ENCODE measurements at regions not wholly inside any gene's neighbourhood (a gene's known extent, or its start where the extent isn't known, plus 50 kb on each side); places are given as distances from the start of the nearest gene placed in this dataset.

DNA sequence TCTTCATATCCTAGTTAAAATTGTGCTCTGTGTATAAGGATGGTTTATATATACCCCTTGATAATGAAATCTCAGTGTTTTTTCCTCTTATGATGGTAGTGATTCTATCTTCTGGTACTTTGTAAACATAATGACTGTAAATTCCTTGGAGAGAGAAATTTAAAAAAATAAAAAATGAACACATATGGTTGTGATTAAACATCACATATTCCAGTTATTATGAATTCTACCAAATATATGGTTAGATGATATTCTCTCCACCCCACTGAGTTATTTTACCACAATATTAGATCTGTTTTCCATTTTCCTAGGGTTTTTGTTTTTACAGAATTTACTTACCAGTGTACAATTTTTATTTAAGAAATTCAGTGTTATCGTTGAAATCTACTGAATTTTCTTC is 481.9 kb upstream of the NOVA1 start:
- TF ChIP-seq CTCF (IDR thresholded peaks at IDR 0.05) (no peak), POLR2AphosphoS5 (IDR thresholded peaks at IDR 0.05; ENCODE audit: low read depth, low read length) (no peak), SIN3A (IDR thresholded peaks at IDR 0.05; ENCODE audit: borderline replicate concordance, insufficient read depth, low read depth, low read length) (no peak)
- TF ChIP-seq, protein P1, sequence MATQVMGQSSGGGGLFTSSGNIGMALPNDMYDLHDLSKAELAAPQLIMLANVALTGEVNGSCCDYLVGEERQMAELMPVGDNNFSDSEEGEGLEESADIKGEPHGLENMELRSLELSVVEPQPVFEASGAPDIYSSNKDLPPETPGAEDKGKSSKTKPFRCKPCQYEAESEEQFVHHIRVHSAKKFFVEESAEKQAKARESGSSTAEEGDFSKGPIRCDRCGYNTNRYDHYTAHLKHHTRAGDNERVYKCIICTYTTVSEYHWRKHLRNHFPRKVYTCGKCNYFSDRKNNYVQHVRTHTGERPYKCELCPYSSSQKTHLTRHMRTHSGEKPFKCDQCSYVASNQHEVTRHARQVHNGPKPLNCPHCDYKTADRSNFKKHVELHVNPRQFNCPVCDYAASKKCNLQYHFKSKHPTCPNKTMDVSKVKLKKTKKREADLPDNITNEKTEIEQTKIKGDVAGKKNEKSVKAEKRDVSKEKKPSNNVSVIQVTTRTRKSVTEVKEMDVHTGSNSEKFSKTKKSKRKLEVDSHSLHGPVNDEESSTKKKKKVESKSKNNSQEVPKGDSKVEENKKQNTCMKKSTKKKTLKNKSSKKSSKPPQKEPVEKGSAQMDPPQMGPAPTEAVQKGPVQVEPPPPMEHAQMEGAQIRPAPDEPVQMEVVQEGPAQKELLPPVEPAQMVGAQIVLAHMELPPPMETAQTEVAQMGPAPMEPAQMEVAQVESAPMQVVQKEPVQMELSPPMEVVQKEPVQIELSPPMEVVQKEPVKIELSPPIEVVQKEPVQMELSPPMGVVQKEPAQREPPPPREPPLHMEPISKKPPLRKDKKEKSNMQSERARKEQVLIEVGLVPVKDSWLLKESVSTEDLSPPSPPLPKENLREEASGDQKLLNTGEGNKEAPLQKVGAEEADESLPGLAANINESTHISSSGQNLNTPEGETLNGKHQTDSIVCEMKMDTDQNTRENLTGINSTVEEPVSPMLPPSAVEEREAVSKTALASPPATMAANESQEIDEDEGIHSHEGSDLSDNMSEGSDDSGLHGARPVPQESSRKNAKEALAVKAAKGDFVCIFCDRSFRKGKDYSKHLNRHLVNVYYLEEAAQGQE (IDR thresholded peaks at IDR 0.05; ENCODE audit: insufficient read depth in 1 of 2, low read depth in 2 of 2, low read length in 1 of 2): no peak
